Activated CD8-positive, alpha-beta T cell treated with anti-CD3 and anti-CD28 coated beads for 36 hours (primary cell): ENCODE measurements at regions not wholly inside any gene's neighbourhood (a gene's known extent, or its start where the extent isn't known, plus 50 kb on each side); places are given as distances from the start of the nearest gene placed in this dataset.

Experiments used
- ATAC-seq: fragments of 200-7000 bp; cut with Tn5 transposase; one replicate; pipeline ENCODE4 v1.10.0; 2021; ENCODE audit warnings: mild to moderate bottlenecking, moderate library complexity
- CTCF ChIA-PET: fragments of 350-600 bp; sonication (Branson Sonifier 250); formaldehyde crosslinking; loops from one replicate; lab custom pipeline; 2021; ENCODE audit warnings: antibody characterized with exemption; lab: Charles Lee
- POLR2A ChIA-PET: fragments of 350-600 bp; sonication (Branson Sonifier 250); formaldehyde crosslinking; loops from one replicate; lab custom pipeline; 2021; ENCODE audit warnings: antibody characterized with exemption; lab: Charles Lee
- DNase-seq: peaks from one replicate; pipeline ENCODE4 v3.0.0-alpha.2; 2020
- H3K27ac Mint-ChIP-seq: one replicate; pipeline ENCODE4 v1.8.0; 2021; ENCODE audit warnings: mild to moderate bottlenecking, mixed read lengths
- H3K27me3 Mint-ChIP-seq: one replicate; pipeline ENCODE4 v1.8.0; 2021; ENCODE audit warnings: mixed read lengths
- H3K36me3 Mint-ChIP-seq: one replicate; pipeline ENCODE4 v1.8.0; 2021; ENCODE audit warnings: low read depth, mixed read lengths
- H3K4me1 Mint-ChIP-seq: one replicate; pipeline ENCODE4 v1.8.0; 2021; ENCODE audit warnings: low read depth, mixed read lengths
- H3K4me3 Mint-ChIP-seq: one replicate; pipeline ENCODE4 v1.8.0; 2021; ENCODE audit warnings: mild to moderate bottlenecking, moderate library complexity, mixed read lengths
- H3K9me3 Mint-ChIP-seq: one replicate; pipeline ENCODE4 v1.8.0; 2021; ENCODE audit warnings: mixed read lengths
- CTCF ChIP-seq: fragments of 200-600 bp; IDR thresholded peaks from one replicate; pipeline ENCODE4 v1.8.0; 2022; ENCODE audit warnings: antibody characterized with exemption, mild to moderate bottlenecking
- intact Hi-C: fragments of 100-400 bp; cut with micrococcal nuclease; formaldehyde crosslinking; loops from one replicate; pipeline ENCODE4 v1.10.0; 2022

GRCh38 chr1:81290326-81290725 is 510.4 kb upstream of the ADGRL2 start:
- ATAC-seq (no peak), DNase-seq (no peak)
- TF ChIP-seq CTCF: no peak
- H3K27ac Mint-ChIP-seq: no peak overlapping the region
- no peaks in the 10 kb centered on the region for H3K36me3 Mint-ChIP-seq
- H3K9me3 Mint-ChIP-seq: no peaks in the 10 kb centered on the region
- CTCF ChIA-PET: no interaction called here
- intact Hi-C loops: no loop called here
- H3K4me3 Mint-ChIP-seq: no peak overlapping the region
- H3K4me1 Mint-ChIP-seq: no peaks in the 10 kb centered on the region
- no peaks in the 10 kb centered on the region for H3K27me3 Mint-ChIP-seq
- POLR2A ChIA-PET: no interaction called here

GRCh38 chr1:81288689-81289088 is 512.0 kb upstream of the ADGRL2 start:
- ChIA-PET CTCF (no interaction called here), POLR2A (no interaction called here)
- Mint-ChIP-seq H3K27ac (no peak overlapping the region), H3K4me1 (no peaks in the 10 kb centered on the region), H3K9me3 (no peaks in the 10 kb centered on the region), H3K27me3 (no peaks in the 10 kb centered on the region), H3K36me3 (no peaks in the 10 kb centered on the region), H3K4me3 (no peak overlapping the region)
- TF ChIP-seq CTCF: no peak
- ATAC-seq: no peak
- intact Hi-C loops: no loop called here
- no peak for DNase-seq

- CTCF ChIA-PET: no interaction called here
- no peaks in the 10 kb centered on the region for H3K4me1 Mint-ChIP-seq
Observed at GRCh38 chr1:81287411-81288080, 513.2 kb upstream of the ADGRL2 start.

GRCh38 chr1:81270051-81270450 is 530.7 kb upstream of the ADGRL2 start:
- Mint-ChIP-seq H3K27me3 (no peaks in the 10 kb centered on the region), H3K4me1 (no peaks in the 10 kb centered on the region), H3K9me3 (no peaks in the 10 kb centered on the region), H3K27ac (no peak overlapping the region), H3K4me3 (no peak overlapping the region), H3K36me3 (no peaks in the 10 kb centered on the region)
- CTCF ChIA-PET: no interaction called here
- no peak for TF ChIP-seq CTCF
- DNase-seq: no peak
- intact Hi-C loops: no loop called here
- ATAC-seq: no peak
- POLR2A ChIA-PET: no interaction called here

More at GRCh38 chr1:81287411-81288080, 513.2 kb upstream of the ADGRL2 start:
- ATAC-seq: no peak
- POLR2A ChIA-PET: no interaction called here
- no peak for TF ChIP-seq CTCF
- intact Hi-C loops: no loop called here
- Mint-ChIP-seq H3K27ac (no peak overlapping the region), H3K27me3 (no peaks in the 10 kb centered on the region), H3K9me3 (no peaks in the 10 kb centered on the region), H3K4me3 (no peak overlapping the region), H3K36me3 (no peaks in the 10 kb centered on the region)
- no peak for DNase-seq

GRCh38 chr1:81264976-81265375 is 535.8 kb upstream of the ADGRL2 start:
- H3K4me3 Mint-ChIP-seq: no peak overlapping the region
- no peaks in the 10 kb centered on the region for H3K27me3 Mint-ChIP-seq
- no peak for TF ChIP-seq CTCF
- CTCF ChIA-PET: no interaction called here
- no peaks in the 10 kb centered on the region for H3K4me1 Mint-ChIP-seq
- no peaks in the 10 kb centered on the region for H3K36me3 Mint-ChIP-seq
- POLR2A ChIA-PET: no interaction called here
- intact Hi-C loops: no loop called here
- no peak for DNase-seq
- no peak for ATAC-seq
- H3K9me3 Mint-ChIP-seq: no peaks in the 10 kb centered on the region
- no peak overlapping the region for H3K27ac Mint-ChIP-seq
